DMS79 treated with DMSO at 0.1 percent for 48 hours (cell line): ENCODE measurements at regions not wholly inside any gene's neighbourhood (a gene's known extent, or its start where the extent isn't known, plus 50 kb on each side); places are given as distances from the start of the nearest gene placed in this dataset.

Experiments
- DNase-seq: peaks from one replicate; lab custom pipeline; 2025; lab: John Stamatoyannopoulos, UW

DNA sequence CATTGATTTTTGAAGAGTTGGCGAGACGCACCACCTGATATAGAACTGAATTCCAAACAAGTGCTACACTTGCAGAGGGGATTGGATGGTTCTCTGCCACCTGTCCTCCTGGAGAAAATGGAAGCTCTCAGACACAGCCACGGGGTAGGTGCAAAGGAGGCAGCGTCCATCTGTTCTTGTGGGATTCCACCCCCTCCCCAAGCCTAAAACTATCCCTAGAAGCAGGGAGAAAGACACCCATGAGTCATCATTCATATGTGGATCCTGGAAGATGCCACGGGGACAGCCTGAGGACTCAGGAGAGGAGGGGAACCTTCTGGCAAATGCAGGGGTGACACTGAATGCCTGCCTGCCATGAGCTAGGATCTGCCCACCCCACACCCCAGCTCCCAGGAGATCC is 171.3 kb upstream of the CST7 start:
- no peak for DNase-seq

DNA sequence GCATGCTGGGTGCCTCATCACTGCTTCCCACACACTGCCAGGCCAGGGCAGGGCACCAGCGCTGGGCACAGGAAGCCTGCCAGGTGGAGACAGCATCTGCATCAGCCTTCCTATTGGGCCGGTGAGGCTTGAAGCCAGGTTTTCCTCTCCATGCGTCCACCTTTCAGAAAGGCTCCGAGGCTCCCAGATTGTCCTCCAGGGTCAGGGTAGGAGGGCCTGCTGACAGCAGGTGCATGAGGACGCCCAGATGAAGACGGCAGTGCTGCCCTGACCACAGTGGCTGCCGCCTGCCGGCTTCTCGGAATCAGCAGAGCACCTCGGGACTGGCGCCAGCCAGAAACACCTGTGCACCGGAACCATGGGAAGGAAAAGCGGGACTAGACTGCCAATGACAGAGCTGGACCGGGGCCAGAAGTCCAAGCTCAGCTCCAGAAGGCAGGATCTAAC is 170.5 kb upstream of the CST7 start:
- DNase-seq: peak; percentile 81

DNA sequence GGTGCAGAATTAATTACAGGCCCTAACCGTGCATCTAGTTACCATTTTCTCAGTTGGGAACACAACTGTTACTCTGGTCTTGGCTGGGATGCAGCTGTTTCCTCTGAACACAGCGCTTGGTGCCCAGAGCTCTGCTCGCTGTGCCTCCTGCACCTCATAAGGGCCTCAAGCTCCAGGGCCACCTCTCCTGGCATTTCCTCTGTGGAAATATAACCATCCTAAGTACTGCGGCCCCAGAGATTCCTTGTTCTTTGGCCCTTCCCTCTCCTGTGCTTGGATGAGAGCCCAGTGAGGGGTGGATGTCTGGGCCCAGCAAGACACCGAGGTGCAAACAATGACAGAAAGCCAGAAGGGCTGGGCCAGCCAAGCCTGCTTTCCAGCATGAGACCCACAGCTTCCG is 169.9 kb upstream of the CST7 start:
- DNase-seq: peak; percentile 56

DNA sequence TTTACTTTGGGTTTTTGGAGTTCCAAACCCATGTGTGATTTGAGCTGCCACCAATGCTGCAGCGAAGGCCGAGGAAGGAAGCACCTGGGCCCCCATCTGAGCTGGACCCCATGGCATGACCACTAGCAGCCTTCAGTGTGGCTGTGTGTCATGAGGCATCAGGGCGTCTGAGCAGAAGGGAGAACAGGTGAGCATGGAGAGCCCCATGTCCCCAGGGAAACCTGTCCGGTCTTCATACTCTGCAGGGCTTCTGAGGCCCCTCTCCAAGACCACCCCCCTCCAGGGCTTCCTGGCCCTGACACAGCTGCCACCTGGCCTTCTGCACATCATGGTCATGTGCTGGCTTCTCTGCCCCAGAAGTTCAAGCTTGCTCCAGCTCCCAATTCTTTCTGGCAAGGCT is 169.1 kb upstream of the CST7 start:
- no peak for DNase-seq

DNA sequence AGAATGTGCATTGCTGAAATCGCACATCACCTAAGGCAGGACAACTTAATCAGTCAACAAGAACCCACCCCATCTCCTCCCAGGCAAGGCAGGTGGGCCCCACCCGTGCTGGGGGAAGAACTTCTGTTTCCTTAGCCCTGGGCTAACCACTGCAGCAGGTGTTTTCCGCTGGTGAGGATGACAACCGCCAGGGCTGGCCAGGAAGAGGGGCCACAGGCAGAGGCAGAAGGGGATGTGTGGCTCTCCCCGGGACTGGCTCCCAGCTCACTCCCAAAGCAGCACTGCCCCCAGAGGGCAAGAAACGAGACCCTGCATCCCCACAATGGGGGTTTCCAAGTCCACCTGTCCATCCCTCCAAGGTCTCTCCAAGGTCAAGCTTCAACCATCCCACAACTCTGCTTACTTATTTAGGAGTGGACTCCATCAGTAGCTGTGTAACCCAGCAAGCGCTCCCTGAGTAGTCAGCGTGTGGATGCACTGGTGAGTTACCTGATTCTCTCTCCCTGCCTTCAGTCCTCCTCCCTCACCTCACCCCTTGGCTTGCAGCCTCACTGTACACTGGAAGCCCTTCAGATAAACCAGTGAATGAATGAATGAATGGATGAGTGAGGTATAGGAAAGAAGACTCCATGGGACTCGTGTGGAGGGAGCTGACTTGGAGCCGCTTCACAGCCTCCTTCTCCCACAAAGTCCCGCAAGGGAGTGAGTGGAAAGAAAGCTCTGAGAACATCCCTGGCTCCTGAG is 168.2 kb upstream of the CST7 start:
- DNase-seq: no peak

DNA sequence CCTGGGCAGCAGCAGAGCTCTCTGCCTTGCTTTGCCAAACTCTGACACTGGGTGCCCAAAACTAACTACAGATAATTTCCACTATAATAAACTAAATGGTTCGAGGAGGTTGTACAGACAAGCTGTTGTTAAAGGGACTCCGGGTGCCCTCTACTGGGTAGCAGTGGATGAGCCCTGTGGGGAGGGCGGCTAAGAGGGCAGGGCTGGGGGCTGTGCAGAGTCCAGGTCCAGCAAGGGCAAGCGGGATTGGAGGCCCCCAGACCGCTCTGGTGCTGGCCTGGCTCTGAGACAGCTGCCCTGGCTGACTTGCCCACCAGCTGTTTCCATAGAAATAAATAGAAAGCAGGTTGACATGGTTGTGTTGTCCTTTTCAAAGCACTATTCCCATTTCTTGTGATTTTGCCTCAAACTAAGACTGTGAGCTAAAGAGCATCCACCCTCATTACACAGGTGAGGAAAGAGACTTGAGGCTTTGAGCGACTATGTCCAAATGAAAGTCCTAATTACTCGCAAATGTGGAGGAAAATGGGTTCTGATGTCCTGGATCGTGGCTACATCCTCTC is 167.6 kb upstream of the CST7 start:
- DNase-seq: no peak

DNA sequence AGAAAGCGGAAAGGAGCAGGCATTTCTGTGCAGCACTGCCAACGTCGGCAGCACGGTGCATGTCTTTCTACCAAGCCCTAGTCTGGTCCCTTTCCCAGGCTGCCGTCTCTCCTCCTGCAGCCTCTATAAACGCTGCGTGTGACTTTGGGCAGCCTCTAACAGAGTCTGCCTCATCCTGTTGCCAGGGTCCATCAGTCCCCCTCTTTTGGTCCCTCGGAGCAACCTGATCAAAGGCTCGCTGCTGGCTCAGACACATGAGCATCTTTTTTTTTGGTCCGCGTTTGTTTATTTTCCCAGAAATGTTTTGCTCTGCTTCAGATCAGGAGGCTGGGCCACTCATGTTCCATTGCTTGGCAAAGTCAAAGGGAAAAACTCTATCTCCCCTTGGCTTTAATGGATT is 166.8 kb upstream of the CST7 start:
- peak; percentile 32 for DNase-seq

DNA sequence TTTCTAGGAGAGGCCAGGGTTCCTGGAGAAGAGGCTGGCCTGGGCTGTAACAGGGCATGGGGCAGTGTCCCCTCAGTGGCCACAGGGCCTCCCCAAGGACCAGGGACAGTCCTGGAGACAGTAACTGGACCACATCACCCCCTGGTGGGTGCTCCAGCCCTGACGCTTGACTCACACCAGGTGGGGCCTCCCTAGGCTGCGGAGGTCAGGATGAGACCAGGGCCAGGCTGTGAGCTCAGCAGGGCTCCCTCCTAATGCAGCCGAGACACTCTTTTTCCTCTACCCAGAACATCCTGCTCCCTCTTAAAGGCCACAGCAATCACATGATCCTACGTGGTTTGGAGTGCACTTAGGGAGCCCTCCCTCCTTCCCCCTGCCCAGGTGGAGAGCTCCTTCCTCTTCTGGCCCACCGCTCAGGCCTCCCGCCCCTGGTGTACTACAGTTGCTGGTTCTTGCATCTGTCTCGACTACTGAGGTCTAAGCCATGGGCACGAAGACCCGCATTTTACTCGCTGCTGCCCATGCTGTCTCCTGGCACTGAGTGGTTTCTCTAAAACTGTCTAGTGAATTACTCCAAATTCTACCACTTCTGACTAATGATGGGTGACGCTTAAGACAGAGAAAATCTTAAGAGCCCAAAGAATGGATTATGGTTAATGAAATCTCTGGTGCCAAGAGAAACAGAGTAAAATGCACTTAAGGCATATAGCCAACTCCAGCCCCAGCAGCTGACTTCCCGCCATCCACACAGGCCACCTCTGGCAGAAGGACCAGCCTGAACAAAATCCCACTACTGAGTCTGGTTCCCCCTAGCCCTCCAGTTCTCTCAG is 166.1 kb upstream of the CST7 start:
- DNase-seq: peak; percentile 98

DNA sequence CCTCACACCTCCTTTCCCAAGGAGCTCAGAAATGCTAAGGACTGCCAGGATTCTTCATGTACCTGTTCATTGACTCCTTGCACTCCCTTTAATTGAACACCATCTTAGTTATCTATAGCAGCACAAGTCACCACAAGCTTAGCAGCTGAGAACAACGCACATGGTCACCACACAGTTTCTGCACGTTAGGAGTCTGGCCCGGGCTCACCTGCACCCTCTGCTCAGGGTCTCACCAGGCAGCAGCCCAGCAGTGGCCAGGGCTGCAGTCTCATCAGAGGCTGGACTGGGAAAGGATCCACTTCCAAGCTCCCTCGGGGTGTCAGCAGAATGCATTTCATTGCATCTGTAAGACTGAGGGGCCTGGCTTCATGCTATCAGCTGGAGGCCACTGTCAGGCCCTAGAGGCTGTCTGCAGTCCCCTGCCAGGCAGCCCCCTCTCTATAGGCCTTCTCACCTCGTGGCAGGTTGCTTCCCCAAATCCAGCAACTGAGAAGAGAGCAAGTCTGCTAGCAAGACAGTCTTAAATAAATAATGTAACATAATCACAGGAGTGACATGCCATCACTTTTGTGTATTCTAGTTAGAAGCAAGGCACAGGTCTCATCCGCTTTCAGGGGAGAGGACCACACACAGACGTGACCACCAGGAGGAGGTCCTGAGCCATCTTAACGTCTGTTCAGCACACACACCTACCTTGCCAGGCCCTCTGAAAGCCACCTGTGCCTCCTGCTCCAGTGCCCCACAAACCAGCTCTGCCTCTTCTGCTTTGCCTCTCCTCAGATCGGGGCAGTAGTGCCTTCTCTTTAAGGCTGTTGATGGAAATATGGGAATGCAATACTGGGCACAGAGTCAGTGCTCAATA is 165.2 kb upstream of the CST7 start:
- no peak for DNase-seq

DNA sequence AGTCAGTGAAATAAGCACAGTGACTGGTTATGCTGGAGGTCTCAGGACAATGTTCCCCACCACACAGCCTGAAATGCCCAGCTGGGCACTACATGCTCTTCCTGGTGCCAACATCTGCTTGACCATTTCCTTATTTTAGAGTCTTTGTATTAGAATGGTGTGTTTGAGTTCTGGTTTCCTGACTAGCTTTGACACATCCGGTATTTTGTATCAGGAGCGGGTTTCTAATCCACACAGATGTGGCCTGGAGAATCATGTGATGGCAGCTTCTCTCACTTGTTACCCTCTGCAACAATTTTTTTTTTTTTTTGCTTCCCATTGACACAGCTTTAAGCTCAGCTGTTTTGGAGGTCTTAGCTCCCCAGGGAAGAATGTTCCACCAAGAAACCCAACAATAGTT is 164.5 kb upstream of the CST7 start:
- DNase-seq: no peak

DNA sequence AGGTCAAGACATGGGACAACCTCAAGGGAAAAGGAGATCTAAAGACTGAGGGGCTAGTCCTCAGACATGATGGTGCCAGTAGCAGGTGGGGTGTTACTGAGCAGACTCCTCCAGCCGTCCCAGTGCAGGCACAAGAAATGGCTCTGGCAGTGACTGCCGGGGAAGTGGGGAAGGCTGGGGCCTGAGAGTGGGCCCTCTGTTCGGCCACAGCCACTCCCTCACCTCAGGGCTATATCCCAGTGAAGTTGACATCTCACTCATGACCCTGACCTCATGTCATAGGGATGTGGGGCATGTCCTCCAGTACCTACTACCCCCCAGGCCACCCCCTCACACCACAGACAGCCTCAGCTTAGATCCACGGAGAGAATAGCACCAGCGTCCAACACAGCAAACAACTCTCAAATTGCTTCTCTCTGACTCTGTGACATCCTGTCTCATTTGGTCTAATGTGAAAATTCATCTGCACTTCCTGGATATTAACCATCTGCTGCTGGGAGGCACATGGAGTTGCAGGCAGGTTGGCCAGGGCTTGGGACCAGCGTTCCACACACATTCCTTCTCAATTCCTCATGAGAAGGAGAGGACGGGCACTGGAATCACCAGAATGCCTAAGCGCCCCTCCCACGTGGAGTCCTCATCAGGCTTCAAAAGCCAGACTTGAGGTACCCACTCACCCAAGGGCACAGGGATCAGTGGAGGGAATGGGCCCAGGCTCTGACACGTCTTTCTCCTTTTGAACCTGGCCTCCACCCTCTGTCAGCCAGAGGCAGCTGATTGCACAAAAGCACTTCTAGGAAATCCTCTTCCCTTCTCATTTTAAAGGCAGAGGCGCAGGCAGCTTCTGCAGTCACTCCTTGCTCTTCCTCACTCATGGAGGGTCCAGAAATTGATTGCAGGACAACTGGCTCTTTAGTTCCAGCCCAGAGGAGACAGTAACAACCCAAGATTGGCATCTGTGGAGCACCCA is 163.6 kb upstream of the CST7 start:
- DNase-seq: no peak

DNA sequence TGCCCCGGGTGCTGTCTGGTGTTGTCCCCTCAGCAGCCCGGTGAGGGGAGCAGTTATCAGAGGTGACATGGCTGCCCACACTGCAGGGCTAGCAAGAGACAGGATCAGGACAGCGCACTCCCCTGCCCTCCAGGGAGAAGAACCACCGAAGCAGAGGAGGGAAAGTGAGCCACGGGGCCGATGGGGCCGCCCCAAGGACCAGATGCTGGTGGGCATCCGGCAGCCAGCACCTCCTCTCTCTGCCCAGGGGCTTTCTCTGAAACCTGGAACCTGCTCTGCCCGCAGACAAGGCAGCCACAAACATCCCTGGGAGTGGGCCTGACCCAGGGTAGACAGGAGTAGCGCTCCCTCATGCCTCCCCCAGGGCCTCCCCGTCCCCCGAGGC is 163.0 kb upstream of the CST7 start:
- DNase-seq: no peak

DNA sequence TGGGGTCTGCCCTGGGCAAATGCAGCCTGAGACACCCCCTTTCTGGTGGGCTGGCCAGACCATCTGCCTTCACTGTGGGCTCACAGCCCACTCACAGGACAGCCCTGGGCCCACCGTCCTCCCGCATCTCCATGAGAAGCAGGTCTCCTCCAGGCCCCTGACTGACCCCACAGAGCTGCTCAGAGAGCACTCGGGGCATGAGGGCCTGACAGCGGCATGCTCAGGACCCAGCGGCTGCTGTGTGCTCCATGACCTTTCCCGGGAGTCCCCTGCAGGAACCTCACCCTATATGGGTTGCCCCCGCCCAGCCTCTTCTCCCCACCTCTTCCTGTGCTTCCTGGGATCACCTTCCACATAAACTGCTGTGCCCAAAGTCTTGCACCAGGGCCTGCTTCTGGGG is 162.4 kb upstream of the CST7 start:
- no peak for DNase-seq

DNA sequence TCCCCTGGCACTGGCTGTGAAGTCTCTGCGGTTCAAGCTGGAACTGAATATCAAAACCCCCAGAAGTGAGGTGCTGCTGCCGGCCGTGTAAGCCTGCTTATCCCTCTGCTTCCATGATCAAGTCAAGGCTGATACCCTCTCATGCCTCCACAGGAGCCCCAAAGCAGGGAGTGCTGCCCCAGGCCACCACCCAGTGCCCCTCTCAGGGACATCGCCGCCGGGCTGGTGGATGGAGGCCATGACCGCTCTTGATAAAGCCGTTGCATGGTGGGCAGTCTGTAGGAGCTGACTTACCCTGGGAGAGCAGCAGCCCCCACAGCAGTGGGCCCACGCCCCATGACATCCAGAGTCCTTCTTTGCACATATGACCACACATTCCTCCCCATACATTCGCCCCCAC is 162.0 kb upstream of the CST7 start:
- DNase-seq: no peak

DNA sequence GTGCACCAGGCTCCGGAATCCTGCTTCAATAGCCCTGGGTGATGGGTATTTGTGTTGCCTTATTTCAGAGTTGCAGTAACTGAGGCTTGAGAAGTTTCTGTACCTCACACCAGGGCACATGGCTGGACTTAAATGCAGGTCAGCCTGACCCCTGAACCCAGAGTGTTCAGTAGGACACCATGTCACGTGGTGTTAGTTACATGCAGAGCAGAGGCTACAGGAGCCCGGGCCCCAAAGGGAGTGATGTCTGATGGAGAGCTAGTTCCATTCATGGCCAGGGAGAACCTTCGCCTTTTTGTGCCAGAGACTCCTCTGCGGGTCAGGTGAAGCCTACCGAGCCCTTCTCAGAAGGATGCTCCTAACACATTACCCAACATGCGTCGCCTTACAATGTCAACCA is 161.4 kb upstream of the CST7 start:
- DNase-seq: no peak

DNA sequence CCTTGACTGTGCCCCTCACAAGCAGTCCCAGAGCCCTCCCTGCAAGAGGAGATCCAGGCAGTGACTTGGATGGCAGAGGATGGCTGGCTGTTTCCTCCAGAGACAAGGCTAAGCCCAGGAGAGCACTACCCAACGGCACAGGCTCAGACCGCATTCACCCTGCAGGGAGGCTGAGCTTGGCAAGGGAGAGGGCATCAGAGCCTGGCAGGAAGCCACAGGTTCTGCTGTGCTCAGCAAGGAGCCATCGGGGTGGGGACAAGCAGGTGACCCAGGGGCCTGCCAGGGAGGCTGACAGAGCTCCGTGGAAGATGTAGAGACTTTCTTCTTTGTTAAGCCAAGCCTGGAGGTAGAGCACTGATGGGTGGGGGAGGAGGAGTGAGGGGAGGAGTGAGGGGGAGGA is 159.2 kb upstream of the CST7 start:
- DNase-seq: peak; percentile 34

DNA sequence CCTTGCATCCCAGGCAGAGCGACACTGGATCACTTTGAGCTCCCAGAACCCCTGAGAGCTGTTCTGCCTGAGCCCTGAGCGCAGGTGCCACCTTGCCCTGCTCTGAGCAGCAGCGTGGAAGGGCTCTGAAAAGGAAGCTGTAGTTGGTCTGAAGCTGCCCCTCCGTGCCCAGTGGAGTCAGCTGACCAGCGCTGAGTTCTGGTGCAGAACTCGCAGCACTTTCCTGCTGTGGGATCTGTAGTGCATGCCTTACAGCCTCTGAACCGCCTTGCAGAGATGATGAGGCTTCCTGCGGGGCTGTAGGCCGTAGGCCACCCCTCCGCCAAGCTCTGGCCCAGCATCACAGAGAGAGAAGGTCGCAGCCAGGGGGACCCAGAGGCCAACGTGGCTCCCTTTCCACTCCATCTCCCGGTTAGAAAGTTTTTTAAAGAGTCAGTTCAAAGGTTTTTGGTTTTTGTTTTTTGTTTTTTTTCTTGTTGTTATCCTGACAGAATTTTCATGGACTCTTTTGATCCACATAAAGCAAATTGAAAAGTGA is 158.3 kb upstream of the CST7 start:
- no peak for DNase-seq

DNA sequence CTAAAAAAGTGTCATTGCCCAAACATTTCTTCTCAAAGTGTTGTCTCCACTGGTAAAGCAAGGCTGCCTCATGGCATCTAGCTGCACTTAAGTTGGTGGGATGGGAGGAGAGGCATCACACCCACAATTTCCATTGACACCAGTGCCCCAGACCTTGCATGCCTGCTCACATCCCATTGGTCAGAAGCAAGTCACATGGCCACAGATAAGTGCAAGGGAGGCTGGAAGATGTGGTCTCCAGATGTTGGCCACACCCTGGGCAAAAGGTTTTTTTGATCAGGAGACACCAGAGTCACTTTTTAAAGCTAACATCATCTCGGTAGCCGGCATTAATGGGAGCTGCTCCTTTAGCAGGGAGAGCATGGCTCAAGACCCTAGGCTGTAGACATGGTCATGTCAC is 157.1 kb upstream of the CST7 start:
- DNase-seq: no peak

DNA sequence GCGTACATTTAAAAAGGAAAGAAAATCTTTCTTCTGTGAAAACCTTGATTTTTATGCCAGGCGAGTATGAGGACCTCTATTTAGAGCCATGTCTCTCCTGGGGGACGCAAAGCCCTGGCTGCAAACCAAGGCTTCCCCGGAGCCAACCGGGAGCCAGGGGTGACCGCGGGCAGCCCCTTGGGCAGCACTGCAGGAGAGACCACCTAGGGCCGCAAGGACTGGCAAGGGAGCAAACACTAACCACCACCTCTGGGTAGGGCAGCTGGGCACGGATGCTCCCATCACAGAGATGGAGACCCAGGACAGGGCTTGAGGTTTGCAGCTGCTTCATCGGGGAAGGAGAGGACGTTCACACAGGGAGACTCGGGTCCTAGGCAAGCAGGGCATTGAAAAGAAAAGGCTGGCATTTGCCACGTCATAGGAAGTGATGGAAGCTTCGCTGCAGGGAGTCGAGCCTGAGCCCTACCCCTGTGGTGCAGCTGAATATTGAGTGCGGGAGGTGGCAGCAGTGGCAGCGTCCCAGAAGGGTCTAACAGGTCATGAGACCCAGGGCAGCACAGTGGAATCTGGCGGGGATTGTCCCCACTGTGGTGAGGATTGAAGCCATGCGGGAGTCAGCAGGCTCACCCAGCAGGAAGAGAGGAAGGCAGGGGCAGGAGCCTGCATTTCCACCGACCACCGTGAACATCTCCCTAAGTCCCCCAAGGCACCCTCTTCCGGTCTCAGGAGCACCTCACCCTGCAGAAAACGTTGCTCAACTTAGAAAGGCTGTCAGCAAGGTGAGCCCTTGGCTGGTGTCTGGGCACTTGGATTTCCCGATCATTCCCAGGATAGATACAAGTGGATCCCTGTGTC is 156.2 kb upstream of the CST7 start:
- no peak for DNase-seq

DNA sequence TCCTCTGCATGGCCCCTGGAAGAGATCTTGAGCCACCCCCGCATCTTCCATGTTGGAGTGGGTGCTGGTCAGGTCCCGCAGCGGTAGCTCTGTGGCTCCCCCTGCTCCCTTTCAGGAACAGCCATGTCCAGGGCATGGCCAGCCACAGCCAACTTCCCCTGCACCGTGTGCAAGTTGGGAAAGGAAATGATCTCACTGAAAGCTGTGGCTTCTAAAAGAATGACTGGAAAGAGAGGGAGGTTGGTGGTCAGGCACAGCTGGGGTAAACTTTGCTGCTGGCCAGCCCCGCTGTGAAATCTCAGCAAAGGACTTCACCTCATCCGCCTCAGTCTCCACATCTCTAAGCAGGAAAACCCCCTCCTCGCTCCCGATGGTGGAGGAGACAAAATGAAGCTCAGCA is 153.6 kb upstream of the CST7 start:
- no peak for DNase-seq
